ENCODE measurements at regions not wholly inside any gene's neighbourhood (a gene's known extent, or its start where the extent isn't known, plus 50 kb on each side); places are given as distances from the start of the nearest gene placed in this dataset.
"Not testable (repeated sequence)": the region's sequence is repeated elsewhere in the genome, so short reads cannot be mapped to it uniquely, and the experiment has no call there.

GRCh38 chr2:128415779-128416061 lies 97.1 kb upstream of the HS6ST1 start:
- ChIA-PET POLR2A (no interaction called here), CTCF (no interaction called here)
- Histone ChIP-seq H3K9me3 (ENCODE audit: control insufficient read depth in 1 of 2, insufficient read depth in 1 of 2, low read length in 2 of 2) (peaks cover 0 to 4% of the 10 kb centered on the region in 2 experiments), H3K4me1 (ENCODE audit: insufficient read depth, low read length) (no peaks in the 10 kb centered on the region), H3K4me3 (ENCODE audit: low read length) (no peak overlapping the region), H3K36me3 (ENCODE audit: insufficient read depth, low read length) (no peaks in the 10 kb centered on the region), H3K27ac (ENCODE audit: low read depth in 1 of 2, low read length in 2 of 2) (no peak overlapping the region), H3K27me3 (ENCODE audit: control insufficient read depth in 1 of 2, insufficient read depth in 2 of 2, low read length in 2 of 2) (no peaks in the 10 kb centered on the region)
- Mint-ChIP-seq H3K36me3 (ENCODE audit: low read depth) (no peaks in the 10 kb centered on the region), H3K4me3 (no peak overlapping the region), H3K4me1 (ENCODE audit: low read depth) (no peaks in the 10 kb centered on the region), H3K27ac (no peak overlapping the region), H3K27me3 (no peaks in the 10 kb centered on the region), H3K9me3 (no peaks in the 10 kb centered on the region)
- DNase-seq = no peak
- no peak for TF ChIP-seq CTCF (IDR thresholded peaks at IDR 0.05)
- intact Hi-C loops (cut with DNase I, micrococcal nuclease) = no loop called here
- ATAC-seq (ENCODE audit: poor library complexity) = no peak

- Mint-ChIP-seq H3K9me3 (no peaks in the 10 kb centered on the region), H3K4me3 (no peak overlapping the region), H3K27me3 (no peaks in the 10 kb centered on the region), H3K27ac (no peak overlapping the region), H3K4me1 (ENCODE audit: low read depth) (no peaks in the 10 kb centered on the region), H3K36me3 (ENCODE audit: low read depth) (no peaks in the 10 kb centered on the region)
- Histone ChIP-seq H3K27ac (ENCODE audit: low read depth in 1 of 2, low read length in 2 of 2) (no peak overlapping the region), H3K27me3 (ENCODE audit: control insufficient read depth in 1 of 2, insufficient read depth in 2 of 2, low read length in 2 of 2) (no peaks in the 10 kb centered on the region), H3K4me3 (ENCODE audit: low read length) (no peak overlapping the region), H3K4me1 (ENCODE audit: insufficient read depth, low read length) (no peaks in the 10 kb centered on the region), H3K9me3 (ENCODE audit: control insufficient read depth in 1 of 2, insufficient read depth in 1 of 2, low read length in 2 of 2) (peaks cover 0 to 4% of the 10 kb centered on the region in 2 experiments), H3K36me3 (ENCODE audit: insufficient read depth, low read length) (no peaks in the 10 kb centered on the region)
- CTCF ChIA-PET = no interaction called here
- intact Hi-C loops (cut with DNase I, micrococcal nuclease) = no loop called here
- TF ChIP-seq CTCF (IDR thresholded peaks at IDR 0.05) = no peak
- no peak for ATAC-seq (ENCODE audit: poor library complexity)
- POLR2A ChIA-PET = no interaction called here
- no peak for DNase-seq
These were observed 97.6 kb upstream of the HS6ST1 start for GRCh38 chr2:128416109-128416785.

- ATAC-seq (ENCODE audit: poor library complexity) (no peak), DNase-seq (no peak)
- no peaks in the 10 kb centered on the region for H3K4me1 ChIP-seq (ENCODE audit: insufficient read depth, low read length)
- H3K36me3 Mint-ChIP-seq (ENCODE audit: low read depth) = no peaks in the 10 kb centered on the region
- intact Hi-C loops (cut with DNase I, micrococcal nuclease) = no loop called here
- peaks cover 0 to 5% of the 10 kb centered on the region in 2 experiments for H3K9me3 ChIP-seq (ENCODE audit: control insufficient read depth in 1 of 2, insufficient read depth in 1 of 2, low read length in 2 of 2)
- H3K36me3 ChIP-seq (ENCODE audit: insufficient read depth, low read length) = no peaks in the 10 kb centered on the region
- TF ChIP-seq CTCF (IDR thresholded peaks at IDR 0.05) = no peak
- no peak overlapping the region for H3K4me3 ChIP-seq (ENCODE audit: low read length)
- no peaks in the 10 kb centered on the region for H3K4me1 Mint-ChIP-seq (ENCODE audit: low read depth)
- ChIA-PET POLR2A (no interaction called here), CTCF (no interaction called here)
- H3K27ac Mint-ChIP-seq = no peak overlapping the region
- no peaks in the 10 kb centered on the region for H3K9me3 Mint-ChIP-seq
- peaks cover 0 to under 1% of the 10 kb centered on the region in 2 experiments for H3K27me3 ChIP-seq (ENCODE audit: control insufficient read depth in 1 of 2, insufficient read depth in 2 of 2, low read length in 2 of 2)
- H3K4me3 Mint-ChIP-seq = no peak overlapping the region
- H3K27ac ChIP-seq (ENCODE audit: low read depth in 1 of 2, low read length in 2 of 2) = no peak overlapping the region
- no peaks in the 10 kb centered on the region for H3K27me3 Mint-ChIP-seq
These were observed 98.1 kb upstream of the HS6ST1 start for GRCh38 chr2:128416806-128417205.

GRCh38 chr2:128417264-128417663 lies 98.6 kb upstream of the HS6ST1 start:
- intact Hi-C loops (cut with DNase I, micrococcal nuclease); H3K4me1 Mint-ChIP-seq (ENCODE audit: low read depth); CTCF ChIA-PET; H3K27ac Mint-ChIP-seq; H3K27me3 Mint-ChIP-seq; POLR2A ChIA-PET; H3K9me3 Mint-ChIP-seq; H3K27ac ChIP-seq (ENCODE audit: low read depth in 1 of 2, low read length in 2 of 2); DNase-seq; H3K4me3 ChIP-seq (ENCODE audit: low read length); ATAC-seq (ENCODE audit: poor library complexity); H3K9me3 ChIP-seq (ENCODE audit: control insufficient read depth in 1 of 2, insufficient read depth in 1 of 2, low read length in 2 of 2); H3K36me3 ChIP-seq (ENCODE audit: insufficient read depth, low read length); H3K4me1 ChIP-seq (ENCODE audit: insufficient read depth, low read length); H3K27me3 ChIP-seq (ENCODE audit: control insufficient read depth in 1 of 2, insufficient read depth in 2 of 2, low read length in 2 of 2); H3K36me3 Mint-ChIP-seq (ENCODE audit: low read depth); H3K4me3 Mint-ChIP-seq: not testable (repeated sequence)

All from CD4-positive, alpha-beta T cell (primary cell).